ENCODE measurements at regions not wholly inside any gene's neighbourhood (a gene's known extent, or its start where the extent isn't known, plus 50 kb on each side); places are given as distances from the start of the nearest gene placed in this dataset.
"Not testable (repeated sequence)": the region's sequence is repeated elsewhere in the genome, so short reads cannot be mapped to it uniquely, and the experiment has no call there.

GRCh38 chr9:113728989-113729388 is 147.1 kb upstream of the ZNF618 start:
- no peak for TF ChIP-seq CTCF (IDR thresholded peaks at IDR 0.05; ENCODE audit: insufficient read depth, missing control alignments)
- FAIRE-seq (no peak), DNase-seq (ENCODE audit: insufficient read length, low spot score) (no peak)

GRCh38 chr9:113734826-113735225 is 141.3 kb upstream of the ZNF618 start:
- no peak for TF ChIP-seq CTCF (IDR thresholded peaks at IDR 0.05; ENCODE audit: insufficient read depth, missing control alignments)
- FAIRE-seq (no peak), DNase-seq (ENCODE audit: insufficient read length, low spot score) (no peak)

- DNase-seq (ENCODE audit: insufficient read length, low spot score) (peak; percentile 38), FAIRE-seq (no peak)
- TF ChIP-seq CTCF (IDR thresholded peaks at IDR 0.05; ENCODE audit: insufficient read depth, missing control alignments), result peak; percentile 83
Observed at GRCh38 chr9:113737517-113738271, 138.4 kb upstream of the ZNF618 start.

GRCh38 chr9:113738496-113738892 is 137.6 kb upstream of the ZNF618 start:
- no peak for TF ChIP-seq CTCF (IDR thresholded peaks at IDR 0.05; ENCODE audit: insufficient read depth, missing control alignments)
- DNase-seq (ENCODE audit: insufficient read length, low spot score) (no peak), FAIRE-seq (no peak)

GRCh38 chr9:113738893-113739604 is 137.1 kb upstream of the ZNF618 start:
- DNase-seq (ENCODE audit: insufficient read length, low spot score) (no peak), FAIRE-seq (no peak)
- no peak for TF ChIP-seq CTCF (IDR thresholded peaks at IDR 0.05; ENCODE audit: insufficient read depth, missing control alignments)

- FAIRE-seq; DNase-seq (ENCODE audit: insufficient read length, low spot score): not testable (repeated sequence)
Observed at GRCh38 chr9:113739605-113740507, 136.3 kb upstream of the ZNF618 start.

- DNase-seq (ENCODE audit: insufficient read length, low spot score), result not testable (repeated sequence)
Observed at GRCh38 chr9:113740508-113741500, 135.3 kb upstream of the ZNF618 start.

More at GRCh38 chr9:113740508-113741500, 135.3 kb upstream of the ZNF618 start:
- FAIRE-seq, result not testable (repeated sequence)

Data from D721Med (cell line).